AG09319 (cell line): ENCODE measurements at regions not wholly inside any gene's neighbourhood (a gene's known extent, or its start where the extent isn't known, plus 50 kb on each side); places are given as distances from the start of the nearest gene placed in this dataset.

Experiments used
- DNase-seq: peaks from one replicate; pipeline ENCODE4 v3.0.0-alpha.2; 2010; ENCODE audit warnings: low read depth; ENCODE audit errors: extremely low read depth
- CTCF ChIP-seq: IDR thresholded peaks from 2 replicates; pipeline ENCODE4 v1.5.1; 2011; ENCODE audit warnings: low read depth, mild to moderate bottlenecking, inconsistent platforms, low read length, moderate library complexity

GRCh38 chr18:60775978-60776377, 403.4 kb upstream of the MC4R start:
- DNase-seq = no peak
- no peak for TF ChIP-seq CTCF

- DNase-seq = no peak
- no peak for TF ChIP-seq CTCF
Measured at GRCh38 chr18:60784161-60784560, 411.6 kb upstream of the MC4R start.

- no peak for TF ChIP-seq CTCF
Measured at GRCh38 chr18:60794802-60795201, 422.2 kb upstream of the MC4R start.

GRCh38 chr18:60804415-60804814, 431.8 kb upstream of the MC4R start:
- no peak for DNase-seq
- no peak for TF ChIP-seq CTCF

More at GRCh38 chr18:60794802-60795201, 422.2 kb upstream of the MC4R start:
- no peak for DNase-seq

- DNase-seq = no peak
- no peak for TF ChIP-seq CTCF
Measured at GRCh38 chr18:60809937-60810336, 437.4 kb upstream of the MC4R start.

GRCh38 chr18:60812921-60813320, 440.3 kb upstream of the MC4R start:
- TF ChIP-seq CTCF = no peak
- DNase-seq = no peak

GRCh38 chr18:60826346-60826745, 453.8 kb upstream of the MC4R start:
- DNase-seq = no peak
- TF ChIP-seq CTCF = no peak; the same call in 1 of the 2 replicates

GRCh38 chr18:60831971-60832370, 459.4 kb upstream of the MC4R start:
- TF ChIP-seq CTCF = no peak
- no peak for DNase-seq
